ENCODE measurements at regions not wholly inside any gene's neighbourhood (a gene's known extent, or its start where the extent isn't known, plus 50 kb on each side); places are given as distances from the start of the nearest gene placed in this dataset.
"Not testable (repeated sequence)": the region's sequence is repeated elsewhere in the genome, so short reads cannot be mapped to it uniquely, and the experiment has no call there.

GRCh38 chr17:22381589-22381988 is 689.3 kb downstream of the KCNJ18 start:
- H3K4me3 ChIP-seq (ENCODE audit: low read length); H3K4me1 ChIP-seq (ENCODE audit: control insufficient read depth, insufficient read depth, low read length); H3K27ac ChIP-seq (ENCODE audit: low read length); H3K27me3 ChIP-seq (ENCODE audit: control insufficient read depth, insufficient read depth); DNase-seq; ATAC-seq; H3K9me3 ChIP-seq (ENCODE audit: control insufficient read depth, low read length); intact Hi-C loops (cut with DNase I): not testable (repeated sequence)
- 69% methylated on average over 6 of the region's 40 CpGs for WGBS

GRCh38 chr17:22383772-22384460 is 691.6 kb downstream of the KCNJ18 start:
- H3K27ac ChIP-seq (ENCODE audit: low read length); H3K4me3 ChIP-seq (ENCODE audit: low read length); ATAC-seq; intact Hi-C loops (cut with DNase I); H3K9me3 ChIP-seq (ENCODE audit: control insufficient read depth, low read length); H3K27me3 ChIP-seq (ENCODE audit: control insufficient read depth, insufficient read depth); H3K4me1 ChIP-seq (ENCODE audit: control insufficient read depth, insufficient read depth, low read length): not testable (repeated sequence)
- WGBS = 81% methylated on average over 26 of the region's 60 CpGs
- DNase-seq = peak in 2 of 3 donors; percentile 47 to 58

GRCh38 chr17:22384461-22384800 is 692.1 kb downstream of the KCNJ18 start:
- DNase-seq; H3K27me3 ChIP-seq (ENCODE audit: control insufficient read depth, insufficient read depth); intact Hi-C loops (cut with DNase I); H3K4me3 ChIP-seq (ENCODE audit: low read length); ATAC-seq; H3K9me3 ChIP-seq (ENCODE audit: control insufficient read depth, low read length); H3K4me1 ChIP-seq (ENCODE audit: control insufficient read depth, insufficient read depth, low read length); H3K27ac ChIP-seq (ENCODE audit: low read length): not testable (repeated sequence)
- WGBS = 79% methylated on average over 3 of the region's 19 CpGs

- H3K4me1 ChIP-seq (ENCODE audit: control insufficient read depth, insufficient read depth, low read length); H3K4me3 ChIP-seq (ENCODE audit: low read length); H3K9me3 ChIP-seq (ENCODE audit: control insufficient read depth, low read length); H3K27ac ChIP-seq (ENCODE audit: low read length); DNase-seq; H3K27me3 ChIP-seq (ENCODE audit: control insufficient read depth, insufficient read depth); ATAC-seq; intact Hi-C loops (cut with DNase I): not testable (repeated sequence)
- WGBS = 72% methylated on average over 6 of the region's 19 CpGs
These were observed 706.1 kb downstream of the KCNJ18 start for GRCh38 chr17:22398446-22398845.

GRCh38 chr17:22399037-22399436 is 706.7 kb downstream of the KCNJ18 start:
- intact Hi-C loops (cut with DNase I); H3K9me3 ChIP-seq (ENCODE audit: control insufficient read depth, low read length); ATAC-seq; H3K4me1 ChIP-seq (ENCODE audit: control insufficient read depth, insufficient read depth, low read length); H3K27ac ChIP-seq (ENCODE audit: low read length); H3K4me3 ChIP-seq (ENCODE audit: low read length); H3K27me3 ChIP-seq (ENCODE audit: control insufficient read depth, insufficient read depth): not testable (repeated sequence)
- peak in 1 of 3 donors; percentile 16 for DNase-seq
- WGBS = no CpG with 5 or more reads among the region's 40 CpGs

- H3K4me3 ChIP-seq (ENCODE audit: low read length); ATAC-seq; H3K9me3 ChIP-seq (ENCODE audit: control insufficient read depth, low read length); DNase-seq; H3K4me1 ChIP-seq (ENCODE audit: control insufficient read depth, insufficient read depth, low read length); H3K27ac ChIP-seq (ENCODE audit: low read length); intact Hi-C loops (cut with DNase I); H3K27me3 ChIP-seq (ENCODE audit: control insufficient read depth, insufficient read depth): not testable (repeated sequence)
- 87% methylated on average over 13 of the region's 39 CpGs for WGBS
These were observed 712.8 kb downstream of the KCNJ18 start for GRCh38 chr17:22405080-22405479.

- no peak overlapping the region for H3K27ac ChIP-seq (ENCODE audit: low read length)
- no peaks in the 10 kb centered on the region for H3K27me3 ChIP-seq (ENCODE audit: control insufficient read depth, insufficient read depth)
- DNase-seq (peak in 2 of 3 donors; percentile 32 to 48), ATAC-seq (no peak)
- intact Hi-C loops (cut with DNase I) = no loop called here
- 84% methylated on average over 52 of the region's 52 CpGs for WGBS
- H3K4me1 ChIP-seq (ENCODE audit: control insufficient read depth, insufficient read depth, low read length) = no peaks in the 10 kb centered on the region
- H3K4me3 ChIP-seq (ENCODE audit: low read length) = no peak overlapping the region
- no peaks in the 10 kb centered on the region for H3K9me3 ChIP-seq (ENCODE audit: control insufficient read depth, low read length)
These were observed 716.9 kb downstream of the KCNJ18 start for GRCh38 chr17:22409160-22409751.

- Histone ChIP-seq H3K4me3 (ENCODE audit: low read length) (no peak overlapping the region), H3K27ac (ENCODE audit: low read length) (no peak overlapping the region), H3K9me3 (ENCODE audit: control insufficient read depth, low read length) (no peaks in the 10 kb centered on the region), H3K4me1 (ENCODE audit: control insufficient read depth, insufficient read depth, low read length) (no peaks in the 10 kb centered on the region), H3K27me3 (ENCODE audit: control insufficient read depth, insufficient read depth) (no peaks in the 10 kb centered on the region)
- ATAC-seq (no peak), DNase-seq (peak in 1 of 3 donors; percentile 17)
- WGBS = 70% methylated on average over 14 of the region's 14 CpGs
- intact Hi-C loops (cut with DNase I) = no loop called here
These were observed 717.8 kb downstream of the KCNJ18 start for GRCh38 chr17:22410136-22410535.

GRCh38 chr17:22411185-22411784 is 719.0 kb downstream of the KCNJ18 start:
- WGBS = 80% methylated on average over 38 of the region's 38 CpGs
- intact Hi-C loops (cut with DNase I) = no loop called here
- peak in 2 of 3 donors; percentile 16 to 37 for DNase-seq
- ATAC-seq = no peak
- no peak overlapping the region for H3K27ac ChIP-seq (ENCODE audit: low read length)
- H3K4me3 ChIP-seq (ENCODE audit: low read length) = no peak overlapping the region
- H3K4me1 ChIP-seq (ENCODE audit: control insufficient read depth, insufficient read depth, low read length) = no peaks in the 10 kb centered on the region
- no peaks in the 10 kb centered on the region for H3K9me3 ChIP-seq (ENCODE audit: control insufficient read depth, low read length)
- H3K27me3 ChIP-seq (ENCODE audit: control insufficient read depth, insufficient read depth) = no peaks in the 10 kb centered on the region

- Histone ChIP-seq H3K4me3 (ENCODE audit: low read length) (no peak overlapping the region), H3K27me3 (ENCODE audit: control insufficient read depth, insufficient read depth) (no peaks in the 10 kb centered on the region), H3K27ac (ENCODE audit: low read length) (no peak overlapping the region), H3K9me3 (ENCODE audit: control insufficient read depth, low read length) (no peaks in the 10 kb centered on the region), H3K4me1 (ENCODE audit: control insufficient read depth, insufficient read depth, low read length) (no peaks in the 10 kb centered on the region)
- DNase-seq (peak in 1 of 3 donors; percentile 42), ATAC-seq (no peak)
- intact Hi-C loops (cut with DNase I) = no loop called here
- 63% methylated on average over 53 of the region's 53 CpGs for WGBS
These were observed 743.1 kb downstream of the KCNJ18 start for GRCh38 chr17:22435231-22435974.

- Histone ChIP-seq H3K4me3 (ENCODE audit: low read length) (no peak overlapping the region), H3K9me3 (ENCODE audit: control insufficient read depth, low read length) (no peaks in the 10 kb centered on the region), H3K27ac (ENCODE audit: low read length) (no peak overlapping the region), H3K4me1 (ENCODE audit: control insufficient read depth, insufficient read depth, low read length) (no peaks in the 10 kb centered on the region), H3K27me3 (ENCODE audit: control insufficient read depth, insufficient read depth) (no peaks in the 10 kb centered on the region)
- intact Hi-C loops (cut with DNase I) = no loop called here
- ATAC-seq = no peak
- no peak for DNase-seq
- WGBS = 60% methylated on average over 7 of the region's 7 CpGs
These were observed 749.5 kb downstream of the KCNJ18 start for GRCh38 chr17:22441776-22442175.
